GM19238 (cell line): ENCODE measurements at regions not wholly inside any gene's neighbourhood (a gene's known extent, or its start where the extent isn't known, plus 50 kb on each side); places are given as distances from the start of the nearest gene placed in this dataset.

Source experiments
- DNase-seq: peaks from one replicate; pipeline ENCODE4 v3.0.0; 2011; ENCODE audit warnings: low spot score; ENCODE audit not compliant: insufficient read length

DNA sequence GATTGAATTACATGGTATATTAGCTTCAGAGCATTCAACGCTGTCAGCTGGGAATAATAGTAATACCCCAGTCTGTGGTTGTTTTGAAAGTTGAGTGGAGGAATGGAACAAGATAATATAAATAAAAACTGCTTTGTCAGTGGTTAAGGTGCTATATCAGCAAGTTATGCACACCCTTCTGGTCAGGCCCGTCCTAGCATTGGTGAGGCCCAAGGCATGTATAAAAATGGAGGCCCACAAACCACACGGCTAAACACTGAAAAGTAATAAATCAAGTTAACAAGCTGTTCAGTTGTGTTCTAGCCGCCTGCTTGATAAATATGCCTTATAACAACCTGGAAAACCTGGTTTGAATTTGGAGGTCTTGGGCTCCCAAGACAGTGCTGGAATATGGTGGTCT is 77.4 kb downstream of the PSMG1 start:
- no peak for DNase-seq

DNA sequence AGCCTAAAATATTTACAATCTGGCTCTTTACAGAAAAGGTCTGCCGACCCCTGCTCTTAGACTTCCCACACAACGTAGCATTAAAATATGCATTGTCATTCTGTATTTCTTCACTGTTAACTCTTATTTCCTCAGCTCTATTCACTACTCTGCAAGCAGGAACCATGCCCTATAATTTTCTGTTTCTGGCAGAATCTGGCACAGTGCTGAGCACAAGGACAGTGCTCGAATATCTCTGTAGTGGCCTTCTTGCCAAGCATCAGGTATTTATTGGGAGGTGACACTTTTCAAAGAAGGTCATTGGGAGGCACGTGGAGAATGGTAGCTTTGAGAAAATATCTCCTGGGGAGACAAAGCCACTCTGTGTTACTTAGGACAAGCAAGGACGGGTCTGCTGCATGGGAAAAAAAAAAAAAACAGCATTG is 77.9 kb downstream of the PSMG1 start:
- DNase-seq = no peak

DNA sequence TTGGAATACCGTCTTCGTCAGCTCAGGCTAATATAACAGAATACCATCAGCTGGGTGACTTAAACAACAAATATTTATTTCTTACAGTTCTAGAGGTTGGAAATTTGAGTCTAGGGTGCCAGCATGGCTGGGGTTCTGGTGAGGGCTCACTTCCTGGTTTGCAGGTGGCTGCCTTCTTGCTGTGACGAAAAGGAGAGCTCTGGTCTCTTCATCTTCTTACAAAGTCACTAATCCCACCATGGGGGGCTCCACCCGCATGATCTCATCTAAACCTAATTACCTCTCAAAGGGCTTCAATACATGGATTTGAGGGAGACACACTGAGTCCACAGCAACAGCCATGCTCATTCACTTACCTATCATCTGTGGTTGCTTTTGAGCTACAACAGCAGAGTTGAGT is 78.3 kb downstream of the PSMG1 start:
- DNase-seq = no peak

DNA sequence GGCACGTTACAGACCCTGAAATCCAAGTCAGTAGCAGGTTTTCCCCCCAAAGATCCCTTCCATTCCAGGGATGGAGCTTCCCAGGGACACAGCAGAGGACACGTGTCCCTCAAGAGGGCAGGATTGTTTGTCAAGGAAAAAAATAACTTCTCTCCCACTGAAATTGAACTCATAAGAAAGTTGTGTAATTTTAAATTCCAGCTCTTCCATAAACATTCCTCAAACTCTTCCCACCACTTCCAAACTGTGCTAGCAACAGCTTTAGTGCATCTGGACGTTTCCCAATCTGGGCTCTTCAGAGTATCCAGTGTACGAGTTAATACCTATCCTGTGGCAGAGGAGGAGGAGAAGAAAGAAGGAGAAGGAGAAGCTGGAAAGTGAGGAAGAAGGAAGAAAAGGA is 79.6 kb downstream of the PSMG1 start:
- DNase-seq = no peak

DNA sequence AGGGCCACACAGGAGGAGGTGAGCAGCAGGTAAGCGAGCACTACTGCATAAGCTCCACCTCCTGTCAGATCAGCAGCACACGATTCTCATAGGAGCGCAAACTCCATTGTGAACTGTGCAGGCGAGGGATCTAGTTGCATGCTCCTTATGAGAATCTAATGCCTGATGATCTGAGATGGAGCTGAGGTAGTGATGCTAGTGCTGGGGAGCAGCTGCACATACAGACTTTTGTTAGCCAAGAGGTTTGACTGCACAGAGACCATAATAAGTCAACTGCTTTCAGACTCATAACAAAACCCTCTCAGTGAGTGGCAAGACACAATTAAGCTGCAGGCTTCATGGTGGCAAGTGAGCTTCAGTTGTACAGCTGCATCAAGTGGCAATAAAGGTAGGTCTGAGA is 83.4 kb downstream of the PSMG1 start:
- no peak for DNase-seq

DNA sequence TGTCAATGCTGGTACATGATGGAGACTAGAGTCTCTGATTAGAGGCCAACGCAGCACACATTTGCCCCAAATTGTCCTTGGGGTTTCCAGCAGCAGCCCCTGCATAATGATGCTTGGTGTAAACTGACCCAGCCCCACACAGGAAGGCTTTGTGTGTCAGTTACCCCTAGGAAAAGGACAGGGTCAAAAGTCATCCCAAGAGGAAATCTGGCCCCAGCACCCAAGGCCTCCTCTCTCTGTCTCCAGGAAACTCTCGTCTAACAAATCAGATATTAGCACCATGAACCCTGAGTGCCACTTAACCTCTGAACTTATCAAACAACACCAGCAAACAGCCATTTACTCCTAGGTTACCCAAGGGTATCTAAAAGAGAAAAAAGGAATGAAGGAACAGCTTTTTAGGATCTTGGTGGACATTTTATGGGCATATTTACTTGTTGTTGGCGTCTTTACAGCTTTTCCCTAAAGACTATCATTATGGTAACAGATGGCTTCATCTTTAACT is 84.5 kb downstream of the PSMG1 start:
- no peak for DNase-seq

DNA sequence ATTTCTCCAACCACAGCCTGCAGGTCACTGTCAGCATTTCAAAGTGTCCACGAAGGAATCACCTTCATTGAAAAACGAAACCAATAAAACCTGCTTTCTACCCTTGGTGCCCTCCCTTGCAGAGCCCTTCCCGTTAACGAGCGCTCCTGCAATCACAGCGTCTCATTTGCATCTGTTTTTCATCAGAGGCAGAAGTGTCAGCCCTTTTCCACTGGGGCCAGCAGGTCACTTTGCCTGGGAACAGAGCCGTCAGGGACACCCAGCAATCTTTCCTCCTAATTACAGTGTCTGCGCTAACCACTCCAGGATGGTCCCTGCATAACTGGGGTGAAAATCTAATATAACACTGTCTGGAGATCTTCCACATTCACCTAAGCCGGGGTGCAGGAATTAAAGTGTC is 85.3 kb downstream of the PSMG1 start:
- DNase-seq = no peak

DNA sequence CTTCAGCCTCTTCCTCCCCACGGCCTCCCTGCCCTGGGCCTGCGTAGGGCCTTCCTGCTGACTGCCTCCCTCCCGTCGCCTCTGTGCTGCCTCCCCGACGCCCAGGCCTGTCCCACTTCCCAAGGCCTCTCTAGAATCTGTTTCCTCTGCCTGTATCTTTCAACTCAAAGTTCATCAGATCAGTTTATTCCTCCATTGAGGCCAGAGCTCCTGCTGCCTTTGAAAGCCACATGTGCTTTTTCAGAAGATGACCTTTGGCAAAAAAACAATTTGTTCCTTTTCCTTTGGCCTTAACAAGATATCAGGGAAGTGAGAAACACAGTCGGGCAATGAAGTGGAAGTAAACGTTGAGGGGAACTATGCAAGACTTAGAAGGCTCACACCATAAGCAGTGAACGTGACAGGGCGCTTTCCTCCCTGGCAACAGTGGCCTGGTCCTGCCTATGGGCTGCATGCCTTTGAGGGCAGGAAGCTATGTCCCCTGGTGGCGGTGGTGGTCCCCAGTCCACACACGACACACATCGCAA is 85.9 kb downstream of the PSMG1 start:
- DNase-seq = no peak

DNA sequence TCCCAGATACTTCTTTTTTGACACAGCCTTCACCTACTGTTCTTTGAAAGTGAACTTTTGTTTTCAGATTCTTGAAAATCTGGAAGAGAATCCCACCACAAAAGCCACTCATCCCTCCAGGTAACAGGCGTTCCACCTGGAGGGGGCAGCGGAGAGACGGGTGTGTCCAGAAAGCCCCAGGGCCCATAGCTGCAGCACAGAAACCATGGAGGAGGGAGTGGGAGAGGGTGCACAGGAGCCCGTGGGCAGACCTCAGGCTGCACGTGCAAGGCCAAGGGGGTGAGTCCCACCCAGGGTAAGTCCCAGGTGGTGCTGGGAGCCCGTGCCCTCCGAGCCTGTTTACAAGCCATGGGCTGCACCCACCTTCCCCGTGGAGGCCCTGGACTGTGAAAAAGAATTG is 86.5 kb downstream of the PSMG1 start:
- DNase-seq = no peak

DNA sequence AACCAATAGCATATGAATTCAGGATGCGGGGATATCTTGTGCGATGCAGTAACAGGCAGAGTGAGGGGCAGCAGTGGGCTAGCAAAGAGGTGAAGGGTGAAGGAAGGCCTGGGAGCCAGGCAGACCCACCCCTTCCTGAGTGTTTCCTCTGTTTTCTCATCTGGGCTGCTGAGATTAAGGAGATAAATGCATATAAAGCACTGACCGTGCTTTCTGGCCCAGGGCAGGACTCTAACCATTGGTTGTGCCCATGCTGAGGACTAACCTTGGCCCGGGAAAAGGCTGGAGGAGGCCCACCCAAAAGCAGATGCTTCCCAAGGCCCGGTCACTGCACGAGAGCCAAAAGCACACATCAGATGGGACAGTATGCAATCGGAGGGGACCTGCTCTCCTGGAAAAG is 87.6 kb downstream of the PSMG1 start:
- no peak for DNase-seq

DNA sequence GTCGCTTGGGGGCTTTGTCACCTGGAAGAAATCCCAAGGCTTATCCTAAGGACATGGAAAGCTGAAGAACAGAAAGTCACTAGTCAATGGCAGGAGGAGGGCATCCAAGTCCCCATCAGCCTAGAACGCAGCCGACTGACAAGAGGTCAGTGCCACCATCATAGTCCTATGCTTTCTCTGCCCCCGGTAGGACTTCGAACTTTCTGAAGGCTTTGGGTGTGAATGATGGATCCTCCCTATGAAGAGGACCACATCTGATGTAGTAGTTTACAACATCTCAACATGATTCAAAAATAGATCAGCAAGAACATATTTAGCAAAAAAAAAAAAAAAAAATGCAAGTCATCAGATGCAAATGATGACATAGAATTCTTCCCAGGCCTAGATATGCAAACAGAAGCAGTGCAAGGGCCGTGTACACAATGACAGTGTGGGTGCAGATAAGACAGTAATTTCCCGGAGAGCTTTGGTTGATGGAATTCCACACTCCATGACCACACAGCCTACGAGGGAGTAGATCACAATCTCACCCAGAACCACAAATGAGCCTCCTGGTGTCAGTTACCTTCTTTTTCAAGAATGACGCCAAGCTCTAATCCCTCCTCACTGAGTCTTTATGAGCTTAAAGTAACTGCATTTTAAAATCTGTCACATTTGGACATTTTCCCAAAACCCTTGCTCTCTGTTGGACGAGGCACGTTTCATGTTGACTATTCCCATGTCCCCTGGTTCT is 88.2 kb downstream of the PSMG1 start:
- DNase-seq = no peak

DNA sequence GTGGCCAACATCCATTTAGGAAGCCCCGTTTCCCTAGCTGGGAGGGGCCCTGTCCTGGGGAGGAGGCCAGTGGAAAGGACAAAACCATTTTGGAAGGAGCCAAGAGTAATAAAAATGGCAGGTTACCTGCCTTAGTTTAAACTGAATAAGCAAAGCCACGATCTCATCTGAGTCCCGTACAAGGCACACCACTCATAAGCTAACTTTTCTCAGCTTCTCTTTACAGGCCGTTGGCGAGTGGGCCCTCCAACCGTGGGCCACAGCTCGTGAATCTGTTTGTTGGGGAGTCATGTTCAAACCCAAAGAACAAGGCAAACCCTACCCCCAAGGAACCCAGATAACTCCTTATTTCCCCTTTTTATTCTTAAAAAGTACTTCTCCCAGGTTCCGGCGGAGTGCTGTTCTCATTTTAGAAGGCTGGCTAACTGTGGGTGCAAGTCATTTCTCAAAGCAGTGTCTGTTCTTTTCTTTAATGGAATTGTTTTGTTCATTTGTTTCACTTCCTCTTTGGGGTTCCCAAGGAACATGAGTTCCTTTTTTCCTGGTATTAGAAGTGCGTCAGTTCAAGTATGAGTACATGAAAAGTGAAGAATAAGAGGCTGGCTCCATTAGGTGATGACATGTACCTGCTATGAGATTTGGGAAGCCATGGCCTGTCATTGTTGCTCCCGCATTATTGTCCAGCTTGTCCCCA is 89.0 kb downstream of the PSMG1 start:
- no peak for DNase-seq

DNA sequence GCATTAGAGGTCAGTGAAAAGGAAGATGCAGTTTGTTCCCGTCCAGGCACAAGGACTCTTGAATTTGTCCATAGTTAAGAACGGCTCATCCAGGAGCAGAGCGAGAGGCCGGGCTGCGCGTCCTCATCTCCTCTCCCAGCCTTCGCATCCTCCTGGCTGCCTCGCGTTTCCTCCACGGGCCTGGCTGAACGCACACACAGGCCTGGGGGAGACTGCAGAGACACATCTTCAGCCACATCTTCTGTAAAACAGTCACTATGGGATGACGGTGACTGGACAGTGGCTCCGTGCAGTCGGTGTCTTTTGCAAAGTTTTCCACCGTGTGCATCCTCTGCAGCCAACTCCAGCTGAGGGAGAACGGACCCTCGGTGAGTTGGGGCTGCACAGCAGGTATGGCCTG is 89.7 kb downstream of the PSMG1 start:
- DNase-seq = no peak

DNA sequence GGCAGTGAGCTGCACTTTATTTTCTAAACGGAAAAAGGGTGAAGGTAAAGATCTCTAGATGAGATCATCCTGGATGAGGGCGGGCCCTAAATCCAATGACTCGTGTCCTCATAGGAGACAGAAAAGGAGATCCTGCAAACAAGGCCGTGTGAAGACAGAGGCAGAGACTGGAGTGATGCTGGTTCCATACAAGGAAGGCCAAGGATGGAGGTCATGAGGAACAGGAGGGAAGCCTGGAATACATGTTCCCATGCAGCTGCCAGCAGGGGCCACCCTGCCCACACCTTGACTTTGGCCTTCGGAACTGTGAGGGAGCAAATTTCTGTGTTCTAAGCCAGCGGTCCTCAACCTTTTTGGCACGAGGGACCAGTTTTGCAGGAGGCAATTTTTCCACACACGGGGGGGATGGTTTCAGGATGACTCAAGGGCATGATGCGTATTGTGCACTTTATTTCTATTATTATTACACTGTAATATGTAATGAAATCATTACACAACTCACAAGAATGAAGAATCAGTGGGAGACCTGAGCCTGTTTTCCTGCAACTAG is 94.3 kb downstream of the PSMG1 start:
- DNase-seq = no peak

DNA sequence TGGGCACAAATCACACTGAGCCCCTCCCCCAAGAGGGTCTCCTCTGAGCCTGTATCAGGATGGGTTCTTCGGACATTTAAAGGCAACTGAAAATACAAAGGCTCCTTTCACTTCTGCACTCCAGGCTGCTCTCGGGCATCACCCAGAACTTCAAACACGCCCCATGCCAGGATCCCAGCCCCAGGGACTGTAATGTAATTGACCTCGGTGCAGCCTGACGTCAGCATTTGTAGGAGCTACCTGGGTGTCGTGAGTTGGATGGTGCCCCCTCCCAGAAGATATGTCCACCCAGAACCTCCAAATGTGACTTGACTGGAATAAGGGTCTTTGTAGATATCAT is 95.2 kb downstream of the PSMG1 start:
- DNase-seq = no peak

DNA sequence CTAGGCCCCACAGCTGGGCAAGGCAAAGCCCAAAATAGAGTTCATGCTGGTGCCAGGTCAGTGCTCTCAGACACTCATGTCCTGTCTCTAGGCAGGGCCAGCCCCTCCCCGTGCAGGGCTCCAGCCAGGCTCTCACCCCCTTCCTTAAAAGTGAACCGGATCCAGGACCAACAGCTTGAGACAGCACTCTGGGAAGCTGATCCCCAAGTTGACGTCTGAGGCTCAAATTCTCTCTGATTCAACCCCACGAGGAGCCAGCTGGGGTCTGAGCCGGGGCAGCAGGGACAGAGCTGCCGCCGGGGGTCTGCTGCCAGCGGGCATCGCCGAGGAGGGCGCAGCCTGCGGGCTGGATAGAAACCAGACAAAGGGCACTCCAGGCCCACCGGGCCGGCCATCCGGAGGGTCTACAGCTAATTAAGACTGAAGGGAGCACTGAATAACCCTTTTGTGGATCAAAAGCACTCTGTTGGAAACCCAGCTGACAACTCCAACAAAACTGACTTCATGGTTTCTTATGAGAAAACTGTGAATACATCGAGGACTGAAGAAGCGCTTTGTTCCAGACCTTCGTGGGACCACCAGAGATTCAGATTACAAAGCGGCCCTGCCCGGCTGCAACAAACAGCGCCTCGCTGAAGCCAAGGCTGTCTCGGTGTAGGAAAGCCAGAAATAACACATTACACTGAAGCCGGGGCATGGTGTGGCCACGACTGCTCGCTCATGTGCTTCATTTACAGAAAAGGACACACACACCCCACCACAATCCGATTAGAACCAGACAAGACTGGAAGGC is 95.8 kb downstream of the PSMG1 start:
- no peak for DNase-seq

DNA sequence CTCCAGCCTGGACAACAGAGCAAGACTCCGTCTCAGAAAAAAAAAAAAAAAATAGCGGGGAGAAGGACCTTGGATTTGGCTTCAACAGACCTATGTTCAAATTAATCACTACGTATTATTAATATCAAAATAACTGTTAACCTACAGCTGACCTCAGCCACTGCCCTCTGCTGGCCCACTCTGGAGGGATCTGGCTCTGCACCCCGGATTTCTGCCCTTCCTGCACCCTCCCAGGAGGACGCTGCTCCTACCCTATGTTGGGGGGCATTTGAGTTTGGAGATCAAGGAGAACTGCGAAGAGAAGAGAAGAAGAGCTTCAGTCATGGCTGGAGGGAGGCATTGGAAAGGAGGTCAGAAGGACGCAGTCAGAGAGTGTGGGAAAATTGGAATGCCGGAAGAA is 96.7 kb downstream of the PSMG1 start:
- DNase-seq = no peak

DNA sequence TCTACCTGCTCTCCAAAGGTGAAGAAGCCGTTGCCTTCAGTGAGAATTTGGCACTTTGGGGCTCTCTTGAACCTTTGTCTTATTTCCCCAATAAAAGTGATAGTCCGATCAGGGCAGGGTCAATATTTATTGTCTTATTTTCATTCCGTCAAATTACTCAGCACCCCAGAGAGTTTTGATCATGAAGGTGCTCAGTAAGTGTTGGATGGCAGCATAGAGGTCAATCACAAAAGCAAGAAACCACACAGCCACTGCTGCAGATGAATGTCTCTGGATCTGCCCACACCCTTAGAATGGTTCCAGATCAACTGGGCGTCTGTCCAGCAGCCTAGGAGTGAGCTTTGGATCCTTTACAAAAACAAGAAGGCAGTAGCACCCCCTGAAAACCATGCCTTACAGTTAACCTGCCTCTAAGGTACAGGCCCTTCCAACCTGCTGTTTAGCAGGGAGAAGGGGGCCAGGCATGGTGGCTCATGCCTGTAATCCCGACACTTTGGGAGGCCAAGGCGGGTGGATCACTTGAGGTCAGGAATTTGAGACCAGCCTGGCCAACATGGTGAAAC is 97.3 kb downstream of the PSMG1 start:
- DNase-seq = no peak

DNA sequence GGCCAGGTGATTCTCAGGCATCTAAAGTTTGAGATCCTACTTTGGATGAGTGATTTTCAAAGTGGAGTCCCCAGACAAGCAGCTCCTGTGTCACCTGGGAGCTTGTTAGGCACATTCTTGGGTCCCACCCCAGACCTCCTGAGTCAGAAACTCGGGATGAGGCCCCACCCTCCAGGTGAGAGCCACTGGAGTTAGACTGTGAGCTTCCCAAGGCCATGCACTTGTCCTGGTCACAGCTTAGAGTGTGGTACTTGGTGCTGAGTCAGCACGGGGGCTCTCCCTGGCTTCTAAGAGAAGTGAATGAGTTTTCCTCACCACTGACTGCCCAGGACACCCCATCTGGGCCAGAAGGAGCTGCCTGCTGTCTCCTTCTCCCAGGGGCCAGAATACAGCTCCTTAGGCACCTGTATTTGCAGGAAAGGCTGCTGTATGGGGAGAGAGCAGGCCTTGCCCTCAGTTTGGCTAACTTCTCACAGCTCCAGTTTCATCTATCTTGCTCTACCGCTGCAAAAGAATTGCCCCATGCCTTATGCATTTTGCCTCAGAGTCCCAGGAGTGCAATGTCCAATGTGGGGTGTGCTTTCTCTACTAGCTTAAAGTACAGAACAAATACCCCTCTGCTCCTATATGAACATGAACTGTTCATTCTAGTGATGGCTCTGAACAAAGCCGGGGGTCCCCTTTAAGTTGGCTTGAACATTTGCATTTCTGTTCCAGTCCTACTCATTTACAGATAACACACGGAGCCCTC is 98.1 kb downstream of the PSMG1 start:
- DNase-seq = no peak

DNA sequence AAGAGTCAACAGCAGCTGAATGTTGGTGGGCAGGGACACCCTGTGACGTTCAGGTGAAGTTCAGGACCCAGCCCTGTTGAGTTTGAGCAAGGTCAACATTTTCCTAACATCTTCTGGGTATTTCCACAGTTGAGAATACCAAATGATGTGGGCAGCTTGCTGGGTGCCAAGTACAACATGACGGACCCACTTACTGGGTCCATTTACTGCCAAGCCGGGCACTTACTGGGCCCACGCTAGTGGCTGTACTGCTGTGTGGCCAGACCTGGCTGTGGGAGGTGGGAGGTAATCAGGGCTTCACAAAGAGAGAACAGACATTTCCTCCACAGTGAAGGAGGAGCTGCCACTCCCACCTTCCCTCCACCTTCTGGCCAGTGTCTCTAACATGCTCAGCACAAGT is 99.2 kb downstream of the PSMG1 start:
- no peak for DNase-seq
